HG03558 (cell line): ENCODE measurements at regions not wholly inside any gene's neighbourhood (a gene's known extent, or its start where the extent isn't known, plus 50 kb on each side); places are given as distances from the start of the nearest gene placed in this dataset.

ENCODE experiments used
- ATAC-seq: cut with Tn5 transposase; IDR thresholded peaks from one replicate; pipeline ENCODE4 v1.9.1; 2021; ENCODE audit warnings: moderate number of reproducible peaks; ENCODE audit not compliant: unreplicated experiment; ENCODE audit errors: extremely low read depth

DNA sequence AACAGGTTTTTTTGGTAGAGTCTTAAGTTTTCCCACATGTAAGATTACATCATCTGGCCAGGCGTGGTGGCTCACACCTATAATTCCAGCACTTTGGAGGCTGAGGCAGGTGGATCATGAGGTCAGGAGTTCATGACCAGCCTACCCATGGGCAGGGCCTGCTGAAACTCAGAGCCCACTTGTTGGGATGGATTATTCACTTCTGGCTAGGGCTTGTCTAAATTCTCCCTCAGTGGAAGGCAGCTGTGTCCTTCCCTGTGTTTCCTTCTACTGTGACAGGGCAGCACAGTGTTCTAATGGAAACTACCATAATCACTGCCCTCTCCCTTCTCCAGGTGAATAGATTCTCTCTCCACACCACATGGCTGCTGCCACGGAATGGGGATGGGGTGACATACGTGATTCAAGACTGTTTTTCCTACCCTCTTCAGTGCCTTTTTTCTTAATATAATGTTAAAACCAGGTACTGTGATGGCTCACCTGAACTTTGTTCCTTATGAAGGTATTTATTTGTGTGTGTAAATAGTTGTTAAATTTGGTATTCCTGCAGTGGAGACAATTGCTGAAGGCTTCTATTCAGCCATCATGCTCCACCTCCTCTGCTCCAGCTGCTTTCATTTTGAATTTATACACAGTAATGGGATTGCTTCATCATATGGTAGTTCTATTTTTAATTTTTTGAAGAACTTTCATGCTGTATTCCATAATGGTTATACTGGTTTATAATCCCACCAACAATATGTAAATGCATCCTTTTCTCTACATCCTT, 287.2 kb upstream of the HS3ST1 start:
- no peak for ATAC-seq

DNA sequence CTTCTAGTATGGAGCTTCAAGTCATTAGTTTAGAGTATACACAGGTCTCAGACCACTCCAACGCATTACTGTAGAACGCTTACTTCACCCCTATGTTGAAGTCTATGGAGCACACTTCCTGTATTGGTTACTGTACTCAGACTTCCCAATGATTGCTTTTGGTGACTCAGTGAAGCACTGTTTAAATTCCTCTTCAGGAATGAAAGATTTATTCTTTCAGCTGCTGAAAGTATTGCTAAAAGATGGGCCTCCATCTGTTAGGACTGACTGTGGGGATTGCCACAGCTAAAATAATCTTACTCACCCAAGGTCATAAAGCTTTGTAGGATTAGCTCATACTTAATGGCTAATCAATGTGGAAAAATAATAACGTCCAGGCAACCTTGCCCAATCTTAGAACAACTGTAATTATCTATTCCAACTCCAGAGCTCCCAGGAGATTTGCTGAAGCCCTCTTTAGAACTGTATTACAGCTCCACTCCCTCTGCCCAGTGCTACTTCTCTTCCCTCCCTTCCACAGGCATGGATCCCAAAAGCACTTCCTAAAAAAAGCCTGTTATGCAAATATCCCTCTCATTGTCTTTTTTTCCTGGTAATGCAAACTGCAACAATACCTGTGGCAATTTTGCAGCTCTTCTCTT, 281.9 kb upstream of the HS3ST1 start:
- ATAC-seq: no peak

DNA sequence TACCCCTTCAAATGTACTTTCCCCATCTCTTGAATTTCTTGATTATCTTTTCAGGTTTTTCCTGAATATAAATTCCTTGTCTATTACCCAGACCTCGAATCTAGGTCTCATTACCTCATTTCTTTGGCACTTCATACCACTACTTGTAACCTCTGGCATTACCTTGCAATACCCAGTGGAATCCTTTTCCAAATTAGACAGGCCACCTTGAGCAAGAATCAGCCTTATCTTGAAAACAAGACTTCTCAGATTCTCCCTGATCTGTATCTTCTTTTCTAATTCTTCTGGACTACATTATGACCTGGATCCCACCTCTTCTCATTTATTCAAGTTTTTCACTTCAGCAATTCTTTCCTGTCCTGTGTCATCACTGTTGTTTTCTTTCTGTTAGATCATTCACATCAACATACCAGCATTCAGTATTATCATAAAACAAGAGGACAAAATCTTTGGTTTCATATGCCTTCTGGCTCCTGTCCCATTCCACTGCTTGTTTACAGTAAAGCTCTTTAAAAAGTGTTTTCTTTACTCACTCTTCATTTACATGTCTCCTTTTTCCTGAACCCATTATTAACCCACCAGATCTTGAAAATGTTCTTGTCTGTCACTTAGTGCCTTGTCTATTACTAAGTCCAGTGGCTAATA, 275.6 kb upstream of the HS3ST1 start:
- no peak for ATAC-seq

DNA sequence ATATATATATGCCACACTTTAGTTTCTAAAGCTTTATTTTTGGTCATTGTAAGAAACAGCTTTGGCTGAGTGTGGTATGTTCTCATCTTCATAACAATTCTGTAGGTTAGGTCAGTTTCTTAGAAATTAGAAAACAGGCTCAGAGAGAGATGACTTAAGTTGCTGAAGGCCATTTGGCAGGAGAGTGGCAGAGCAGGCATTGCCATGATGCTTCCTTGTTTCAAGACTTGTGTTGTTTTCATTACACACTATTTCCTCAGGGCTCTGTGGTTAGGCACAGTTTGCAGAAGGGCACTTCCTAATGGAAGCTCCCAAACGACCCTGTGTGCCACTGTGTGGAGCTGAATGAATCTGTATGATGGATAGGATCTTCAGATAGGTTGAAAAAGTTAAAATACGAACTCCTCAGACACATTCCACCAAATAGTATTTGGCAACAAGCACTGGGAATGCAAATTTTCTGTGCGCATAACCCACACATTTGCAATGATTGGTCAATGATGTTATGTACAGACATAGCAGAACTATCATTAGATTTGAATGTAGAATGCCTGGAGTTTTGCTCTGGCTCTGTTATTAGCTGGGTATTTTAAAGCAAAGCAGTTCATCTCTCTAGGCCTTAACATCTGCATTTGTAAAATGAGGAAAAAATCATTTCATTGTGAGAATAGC, 274.3 kb upstream of the HS3ST1 start:
- no peak for ATAC-seq

DNA sequence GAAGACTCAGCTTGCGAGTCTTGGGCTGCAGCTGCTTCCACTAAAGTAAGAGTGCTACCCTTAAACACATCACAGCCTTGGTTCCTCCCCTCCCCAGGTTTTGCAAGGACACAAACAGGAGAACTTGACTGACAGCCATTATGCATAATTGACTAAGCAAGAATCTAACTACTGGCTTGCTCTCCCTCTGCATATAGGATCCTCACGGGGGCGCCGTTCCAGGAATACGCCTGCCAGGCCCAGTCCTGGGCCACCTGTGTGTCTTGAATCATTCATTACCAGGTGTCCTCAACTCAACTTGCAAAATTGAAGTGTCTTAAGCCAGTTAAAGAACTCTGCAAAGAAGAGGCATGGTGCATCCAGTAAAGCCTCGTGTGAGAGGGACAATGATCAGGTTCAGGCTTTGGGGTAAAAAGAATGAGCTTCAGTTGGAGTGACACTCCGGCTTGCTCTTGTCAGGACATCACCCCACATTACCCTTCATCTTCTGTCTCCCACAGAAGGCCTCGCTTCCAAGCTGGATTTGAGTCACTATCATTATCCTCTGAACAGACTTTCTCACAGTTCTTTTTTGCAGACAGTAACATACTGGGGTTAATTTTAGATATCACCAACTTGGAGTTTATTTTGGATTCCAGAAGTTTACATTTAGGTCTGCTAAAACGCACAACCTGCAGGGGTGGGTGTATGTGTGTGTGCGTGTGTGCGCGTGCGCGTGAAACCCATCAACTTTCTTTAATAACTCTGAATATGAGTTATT, 273.5 kb upstream of the HS3ST1 start:
- no peak for ATAC-seq

DNA sequence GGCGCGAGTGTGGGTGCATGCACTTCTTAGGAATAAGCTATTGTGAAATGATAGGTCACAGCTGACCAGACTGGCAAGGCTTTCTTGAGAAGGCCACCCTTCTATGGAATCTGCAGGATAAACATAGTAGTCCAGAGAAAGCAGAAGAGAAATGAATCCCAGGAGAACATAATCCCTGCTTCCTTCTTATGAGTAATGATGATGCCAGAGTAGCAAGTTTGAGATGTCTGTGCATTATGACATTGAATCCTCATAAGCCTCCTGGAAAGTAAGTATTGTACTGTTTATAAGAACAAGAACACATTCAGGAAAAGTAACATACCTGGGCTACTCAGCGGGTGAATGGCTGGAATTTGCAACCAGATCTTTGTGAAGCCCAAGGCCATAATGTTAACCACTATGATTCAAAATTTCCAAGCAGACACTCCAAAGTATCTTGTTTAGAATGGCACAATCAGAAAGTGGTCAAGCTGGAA, 272.1 kb upstream of the HS3ST1 start:
- ATAC-seq: no peak

DNA sequence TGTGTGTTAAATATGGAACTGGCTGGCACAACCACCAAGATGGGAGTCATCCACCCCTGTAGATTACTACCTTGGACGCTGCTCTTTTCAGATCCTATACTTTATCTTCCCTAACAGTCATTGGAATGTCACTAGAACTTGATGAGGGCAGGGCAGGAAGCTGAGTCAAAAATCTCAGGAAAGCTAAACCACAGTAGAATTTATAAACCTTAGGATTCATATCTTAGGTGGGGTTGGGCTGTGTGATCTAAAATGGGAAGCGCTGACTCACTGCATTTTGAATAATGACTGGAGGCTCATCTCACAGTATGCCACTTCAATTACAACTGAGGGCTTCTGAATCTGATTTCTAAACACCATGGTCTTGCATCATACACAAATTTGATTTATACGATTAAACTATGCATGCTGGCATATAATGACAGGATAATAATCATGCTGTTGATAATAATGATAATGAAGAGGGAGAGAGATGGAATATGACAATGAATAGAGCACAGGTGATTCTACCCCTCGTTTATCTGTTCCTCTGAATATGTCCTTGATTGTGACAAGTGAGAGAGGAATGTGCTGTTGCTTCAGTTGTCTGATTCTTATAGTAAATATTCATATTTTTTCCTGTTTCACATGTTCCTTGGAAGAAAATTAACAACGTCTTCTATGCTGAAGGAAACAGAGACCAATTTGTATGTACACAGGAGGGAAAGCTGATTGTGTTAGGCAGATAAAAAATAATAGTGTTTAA, 270.3 kb upstream of the HS3ST1 start:
- no peak for ATAC-seq

DNA sequence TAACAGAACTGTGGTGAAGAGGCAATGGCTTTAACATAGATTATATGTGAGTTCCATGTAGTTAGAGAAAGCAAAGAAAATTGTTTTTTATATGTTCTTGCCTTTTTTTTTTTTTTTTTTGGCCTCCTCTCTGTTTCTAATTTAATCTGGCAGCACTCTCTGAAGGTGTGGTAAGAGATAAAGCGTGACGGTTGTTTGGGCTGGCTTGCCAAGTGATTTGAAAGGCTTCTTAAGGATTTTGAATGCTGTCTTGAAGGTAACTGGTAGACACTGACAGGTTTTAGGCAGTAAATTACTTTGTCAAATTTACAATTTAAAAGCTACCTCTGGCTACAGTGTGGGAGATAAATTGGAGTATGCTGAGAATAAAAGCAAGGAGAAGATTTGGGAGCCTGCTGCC, 269.3 kb upstream of the HS3ST1 start:
- ATAC-seq: no peak

DNA sequence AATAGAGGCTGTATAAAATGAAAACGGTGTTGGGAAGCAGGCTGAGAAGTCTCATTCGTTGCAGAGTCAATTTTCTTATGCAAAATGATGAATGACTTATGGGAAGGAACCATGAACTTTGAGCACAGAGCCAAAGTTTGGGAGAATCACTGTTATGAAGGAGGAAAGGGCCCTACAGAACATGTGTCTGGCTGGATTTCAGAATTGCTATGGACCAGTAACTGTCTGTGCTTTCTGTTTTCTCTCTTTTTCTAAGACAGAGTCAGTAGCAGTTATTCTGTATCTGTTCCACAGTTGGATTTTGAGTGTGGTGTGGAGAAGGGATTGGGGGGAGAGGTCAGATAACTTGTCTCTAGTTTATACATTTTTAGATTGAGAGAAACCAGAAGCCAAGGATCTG, 265.0 kb upstream of the HS3ST1 start:
- ATAC-seq: no peak

DNA sequence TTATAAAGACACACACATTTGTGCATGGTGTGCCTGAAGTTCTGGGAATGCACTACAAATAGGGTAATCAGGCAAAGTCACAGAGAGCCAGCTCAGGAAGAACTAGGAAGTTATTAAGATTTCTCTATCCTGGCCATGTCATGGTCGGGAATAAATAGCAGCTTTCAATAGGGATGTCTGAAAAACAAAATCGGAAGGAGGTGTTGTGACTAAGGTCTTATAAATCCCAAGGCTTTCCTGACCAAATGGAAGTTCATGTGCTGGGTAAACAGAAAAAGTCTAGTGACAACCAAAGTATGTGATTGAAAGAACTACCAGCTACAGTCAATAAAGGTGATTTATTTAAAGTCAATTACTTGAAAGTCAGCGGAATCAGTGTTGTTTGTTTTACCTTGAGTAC, 262.5 kb upstream of the HS3ST1 start:
- ATAC-seq: no peak

DNA sequence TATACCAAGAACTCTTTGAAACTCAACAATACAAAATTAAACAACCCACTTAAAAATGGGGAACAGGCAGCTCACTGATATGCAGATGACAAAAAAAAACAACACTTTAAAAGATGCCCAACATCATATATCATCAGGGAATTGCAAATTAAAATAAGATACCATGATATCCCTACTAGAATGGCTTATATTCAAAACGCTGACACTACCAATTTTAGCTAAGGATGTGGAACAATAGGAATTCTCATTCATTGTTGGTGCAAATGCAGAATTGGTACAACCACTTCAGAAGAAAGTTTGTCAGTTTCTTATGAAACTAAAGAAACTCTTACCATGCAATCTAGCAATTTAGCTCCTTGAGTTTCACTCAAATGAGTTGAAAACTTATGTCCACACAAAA, 259.0 kb upstream of the HS3ST1 start:
- no peak for ATAC-seq

DNA sequence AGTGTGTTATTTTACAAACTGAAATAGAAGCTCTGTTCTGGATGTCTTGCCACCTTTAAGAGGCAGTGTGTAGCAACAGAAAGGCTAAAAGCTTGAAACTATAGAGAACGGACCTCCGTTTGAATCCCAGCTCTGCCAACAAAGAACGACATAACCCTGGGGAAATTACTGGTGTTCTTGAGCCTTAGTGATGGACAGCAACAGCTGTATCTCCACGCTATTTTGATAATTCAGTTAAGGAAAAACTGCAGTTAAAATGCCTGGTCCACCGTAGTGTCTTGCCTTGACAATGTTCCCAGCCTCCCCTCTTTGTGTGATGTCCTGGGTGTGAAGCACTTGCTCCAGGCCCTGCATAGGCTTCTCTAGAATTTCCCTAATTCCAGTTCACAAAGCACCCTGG, 256.8 kb upstream of the HS3ST1 start:
- no peak for ATAC-seq

DNA sequence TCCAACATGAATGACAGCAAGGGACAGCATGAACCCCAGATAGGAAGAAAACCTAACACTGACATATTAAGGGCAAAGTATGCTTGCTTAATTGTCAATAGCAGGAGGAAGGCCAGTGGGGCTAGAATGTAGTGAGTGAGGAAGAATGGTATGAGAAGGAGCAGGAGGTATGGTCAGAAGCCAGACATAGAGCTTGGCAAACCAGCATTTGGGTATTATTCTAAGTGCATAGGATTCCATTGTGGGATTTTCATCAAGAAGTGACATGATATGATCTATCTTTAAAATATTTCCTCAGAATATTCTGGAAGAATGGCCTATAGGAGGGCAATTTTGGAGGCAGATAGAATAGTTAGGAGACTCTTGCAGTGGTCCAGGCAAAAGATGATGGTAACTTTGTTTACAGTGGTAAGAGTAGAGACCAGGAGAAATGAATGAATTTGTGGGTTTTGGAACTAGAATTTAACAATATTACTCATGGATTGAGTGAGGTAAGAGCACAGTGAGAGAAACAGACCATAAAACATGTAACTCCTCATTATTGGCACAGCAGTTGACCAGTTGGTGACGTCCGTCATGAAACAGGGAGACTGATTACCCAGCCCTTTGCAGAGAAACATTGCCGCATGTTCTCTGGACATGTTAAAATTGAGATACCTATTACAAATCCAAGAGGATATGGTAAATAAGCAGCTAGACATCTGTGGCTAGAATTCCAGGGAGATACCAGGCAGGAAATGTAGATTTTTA, 246.5 kb upstream of the HS3ST1 start:
- no peak for ATAC-seq

DNA sequence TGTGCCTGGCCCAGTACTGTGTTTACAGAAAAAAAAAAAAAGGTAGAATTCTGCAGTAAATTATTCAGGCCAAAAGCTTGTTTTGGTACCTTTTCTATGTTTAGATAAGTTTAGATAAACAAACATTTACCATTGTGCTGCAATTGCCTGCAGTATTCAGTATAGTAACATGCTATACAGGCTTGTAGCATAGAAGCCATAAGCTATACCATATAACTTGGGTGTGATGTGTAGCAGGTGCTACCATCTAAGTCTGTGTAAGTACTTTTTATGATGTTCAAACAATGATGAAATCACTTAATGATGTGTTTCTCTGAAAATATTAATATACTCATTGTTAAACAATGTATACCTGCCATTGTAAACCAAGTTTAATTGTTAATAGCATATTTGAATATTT, 241.6 kb upstream of the HS3ST1 start:
- ATAC-seq: no peak

DNA sequence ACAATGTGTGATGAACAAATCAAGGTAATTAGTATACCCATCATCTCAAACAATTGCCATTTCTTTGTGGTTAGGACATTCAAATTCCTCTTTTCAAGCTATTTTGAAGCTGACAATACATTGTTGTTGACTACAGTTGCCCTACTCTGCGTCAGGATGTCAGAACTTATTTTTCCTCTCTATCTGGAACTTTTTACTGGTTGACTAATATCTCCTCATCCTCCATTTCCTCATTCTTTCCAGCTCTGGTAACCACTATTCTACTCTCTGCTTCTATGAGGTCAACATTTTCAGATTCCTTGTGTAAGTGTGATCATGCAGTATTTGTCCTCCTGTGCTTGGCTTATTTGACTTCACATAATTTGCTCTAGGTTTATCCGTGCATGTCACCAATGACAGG, 240.5 kb upstream of the HS3ST1 start:
- ATAC-seq: no peak

DNA sequence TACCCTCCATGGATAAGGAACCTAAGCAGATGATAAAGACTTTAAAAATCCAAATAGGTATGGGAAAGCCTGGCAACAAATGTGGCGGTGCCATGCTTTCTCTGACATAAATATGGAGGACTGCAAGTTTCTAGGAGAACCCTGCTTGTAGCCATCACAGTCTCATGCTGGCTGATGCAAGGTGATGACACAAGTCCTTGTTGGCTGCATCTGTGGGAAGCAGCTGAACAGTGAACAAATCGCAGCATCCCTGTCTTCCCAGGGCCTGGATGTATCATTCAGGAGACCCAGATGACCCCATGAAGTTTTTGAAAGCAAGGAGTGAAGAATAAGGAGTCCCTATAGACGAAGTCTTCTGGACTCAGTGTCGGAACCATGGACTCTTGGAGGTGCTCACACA, 234.4 kb upstream of the HS3ST1 start:
- no peak for ATAC-seq

DNA sequence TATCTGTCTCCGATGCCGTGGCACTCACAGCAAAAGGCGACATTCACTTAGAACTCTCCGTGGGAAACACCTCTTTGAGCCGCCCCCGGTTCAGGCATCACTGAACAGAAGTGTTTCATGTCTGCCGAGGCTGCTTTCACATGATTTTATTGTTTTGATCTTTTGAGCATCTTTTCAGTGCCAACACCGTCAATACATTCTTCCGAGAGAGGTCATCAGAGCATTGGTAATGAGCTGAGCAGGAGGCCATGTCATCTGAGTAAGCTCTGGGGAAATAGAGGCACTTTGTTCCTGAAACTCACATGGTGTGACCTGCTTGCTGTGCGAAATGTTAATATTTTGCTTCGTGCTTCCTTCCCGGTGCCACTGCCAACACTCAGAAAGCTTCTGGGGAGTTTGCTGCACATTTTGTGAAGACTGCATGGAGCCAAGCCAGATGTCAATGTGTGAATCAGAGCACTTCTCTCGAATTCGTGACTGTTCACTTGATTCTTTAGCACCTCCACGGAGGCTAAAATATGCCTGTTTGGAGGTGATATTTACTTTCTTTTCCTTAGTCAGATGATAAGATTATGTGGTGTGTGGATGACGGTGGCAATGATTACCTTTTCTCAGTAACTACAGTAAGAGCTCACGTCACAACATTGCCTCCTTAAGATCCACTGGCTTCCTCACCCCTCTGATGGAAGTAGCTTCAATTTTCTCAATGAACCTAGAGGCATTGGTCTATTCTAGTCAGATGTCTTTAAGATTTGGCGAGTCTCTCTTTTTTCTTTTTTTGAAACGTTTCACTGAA, 222.3 kb upstream of the HS3ST1 start:
- ATAC-seq: no peak

DNA sequence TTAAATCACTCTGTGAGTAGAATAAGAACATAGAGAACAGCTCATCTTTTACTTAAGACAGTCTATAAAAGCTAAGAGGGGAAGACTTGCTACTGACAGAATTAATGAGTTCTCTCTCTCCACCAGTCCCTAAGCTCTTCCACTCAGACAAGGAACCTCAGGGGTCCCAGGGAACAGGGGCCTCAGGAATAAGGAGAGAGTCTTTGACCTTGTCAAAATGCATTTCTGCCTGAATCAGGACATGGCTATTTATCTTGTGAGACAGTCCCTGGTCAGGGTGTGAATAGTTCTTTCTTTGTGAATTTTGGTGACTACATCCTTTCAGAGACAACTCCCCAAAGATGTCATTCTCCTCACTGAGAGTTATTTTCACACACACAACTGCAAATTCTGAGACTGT, 218.7 kb upstream of the HS3ST1 start:
- no peak for ATAC-seq
